MG63 (cell line): ENCODE measurements at regions not wholly inside any gene's neighbourhood (a gene's known extent, or its start where the extent isn't known, plus 50 kb on each side); places are given as distances from the start of the nearest gene placed in this dataset.

Experiments
- DNase-seq: peaks from one replicate; pipeline ENCODE4 v3.0.0-alpha.2; 2020
- H3K27me3 ChIP-seq: fragments of 250-450 bp; sonication (Bioruptor Pico); 2 replicates; pipeline ENCODE4 v1.5.1; 2020; ENCODE audit warnings: mild to moderate bottlenecking, moderate library complexity
- H3K36me3 ChIP-seq: fragments of 250-450 bp; sonication (Bioruptor Pico); 2 replicates; pipeline ENCODE4 v1.5.1; 2020; ENCODE audit warnings: mild to moderate bottlenecking, moderate library complexity
- H3K4me3 ChIP-seq: fragments of 250-450 bp; sonication (Bioruptor Pico); 2 replicates; pipeline ENCODE4 v1.5.1; 2020; ENCODE audit warnings: mild to moderate bottlenecking, moderate library complexity
- H3K9me3 ChIP-seq: fragments of 250-450 bp; sonication (Bioruptor Pico); 2 replicates; pipeline ENCODE4 v1.5.1; 2020; ENCODE audit warnings: mild to moderate bottlenecking, moderate library complexity

DNA sequence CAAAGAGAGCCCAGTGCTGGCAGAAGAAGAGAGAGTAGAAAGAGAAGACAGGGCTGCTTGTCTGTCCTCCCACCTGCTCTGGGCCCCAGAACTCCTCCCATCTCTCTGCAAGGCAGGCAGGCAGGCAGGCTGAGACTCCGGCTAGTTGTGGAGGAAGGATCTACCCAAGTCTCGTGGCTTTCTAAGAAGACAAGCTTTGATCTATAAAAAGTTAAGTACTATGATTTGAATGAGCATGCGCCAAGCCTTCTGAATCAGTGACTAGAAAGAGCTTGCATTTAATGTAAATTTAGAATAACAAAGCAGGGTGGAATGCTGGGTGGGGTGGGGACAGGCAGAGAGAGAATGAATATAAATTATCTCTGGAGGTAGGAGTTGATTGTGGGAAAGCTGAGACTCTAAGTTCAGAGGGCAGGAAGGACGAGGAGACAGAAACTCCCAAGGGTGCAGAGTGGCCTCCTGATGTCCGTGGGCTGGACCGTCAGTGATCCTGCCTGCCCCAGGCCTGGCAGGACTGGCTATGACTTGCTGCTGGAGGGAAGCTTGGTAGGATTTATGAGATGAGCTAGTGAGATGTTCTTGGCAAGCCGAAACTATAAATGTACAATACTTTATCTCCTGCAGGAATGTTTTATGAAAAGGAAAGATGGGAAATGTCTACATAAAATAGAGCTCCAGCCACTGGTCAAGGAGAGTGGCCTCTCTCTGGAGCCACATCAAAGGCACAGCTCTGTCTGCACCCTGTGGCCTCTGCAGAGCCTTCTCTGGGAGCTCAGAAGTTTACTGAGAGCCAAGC, 447.5 kb downstream of the TNS1 start:
- peak; percentile 66 for DNase-seq

GRCh38 chr2:217553679-217554078, 449.1 kb downstream of the TNS1 start:
- H3K36me3 ChIP-seq, result no peaks in the 10 kb centered on the region
- no peaks in the 10 kb centered on the region for H3K9me3 ChIP-seq
- DNase-seq, result no peak

More for the DNA sequence above, 447.5 kb downstream of the TNS1 start:
- no peaks in the 10 kb centered on the region for H3K36me3 ChIP-seq
- no peaks in the 10 kb centered on the region for H3K27me3 ChIP-seq
- no peaks in the 10 kb centered on the region for H3K9me3 ChIP-seq
- no peak overlapping the region for H3K4me3 ChIP-seq

DNA sequence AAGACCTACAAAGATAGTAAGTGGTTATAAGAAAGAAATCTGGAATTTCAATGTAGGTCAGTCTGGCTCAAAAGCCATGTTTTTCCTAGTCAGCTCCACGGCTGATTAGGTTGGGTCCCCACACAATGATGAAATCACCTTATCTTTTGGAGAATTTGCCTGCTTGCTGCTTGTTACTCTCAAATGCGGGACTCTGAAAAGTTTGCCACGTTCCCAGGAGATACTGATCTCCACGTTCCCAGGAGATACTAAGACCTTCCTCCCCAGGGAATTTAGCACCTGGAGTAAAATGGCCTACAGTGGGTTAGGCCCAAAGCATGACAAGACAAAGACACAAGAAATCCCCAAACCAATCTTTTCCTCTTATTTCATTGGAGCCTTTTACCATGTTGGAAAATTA, 449.6 kb downstream of the TNS1 start:
- DNase-seq, result no peak
- no peak overlapping the region for H3K4me3 ChIP-seq

More at GRCh38 chr2:217553679-217554078, 449.1 kb downstream of the TNS1 start:
- Histone ChIP-seq H3K4me3 (no peak overlapping the region), H3K27me3 (no peaks in the 10 kb centered on the region)

GRCh38 chr2:217552081-217552480, 450.7 kb downstream of the TNS1 start:
- DNase-seq, result no peak
- Histone ChIP-seq H3K4me3 (no peak overlapping the region), H3K36me3 (no peaks in the 10 kb centered on the region), H3K27me3 (no peaks in the 10 kb centered on the region), H3K9me3 (no peaks in the 10 kb centered on the region)

More for the DNA sequence above, 449.6 kb downstream of the TNS1 start:
- Histone ChIP-seq H3K9me3 (no peaks in the 10 kb centered on the region), H3K27me3 (no peaks in the 10 kb centered on the region), H3K36me3 (no peaks in the 10 kb centered on the region)

DNA sequence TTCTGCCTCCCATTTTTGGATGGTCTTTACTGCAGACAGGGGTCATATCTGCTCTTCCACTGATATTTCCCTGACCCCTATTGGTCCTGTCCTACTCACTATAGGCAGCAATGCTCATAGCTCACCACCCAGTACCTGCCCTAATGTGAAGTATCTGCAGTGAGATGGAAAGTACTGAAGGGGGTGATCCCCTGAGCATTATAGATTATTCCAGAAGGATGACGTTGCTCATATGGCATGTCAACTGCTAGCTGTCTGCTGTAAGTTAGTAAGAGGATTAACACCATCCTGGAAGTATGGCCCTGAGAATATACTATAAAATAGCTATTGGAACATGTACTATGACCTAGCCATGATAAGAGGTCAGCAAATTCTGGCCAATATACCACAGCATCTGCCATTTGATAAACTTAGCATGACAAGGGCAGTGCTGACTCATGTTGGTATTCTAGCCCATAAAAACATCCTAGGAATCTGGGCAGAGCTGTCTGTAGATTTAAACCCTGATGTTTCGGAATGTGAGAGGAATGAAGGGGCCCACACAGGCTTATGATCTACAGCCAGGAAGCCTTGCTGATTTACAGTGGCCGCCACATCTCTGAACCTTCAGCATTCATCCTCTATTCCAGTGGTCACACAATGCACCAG, 451.4 kb downstream of the TNS1 start:
- no peaks in the 10 kb centered on the region for H3K36me3 ChIP-seq
- H3K27me3 ChIP-seq, result no peaks in the 10 kb centered on the region
- peak; percentile 46 for DNase-seq
- no peak overlapping the region for H3K4me3 ChIP-seq
- H3K9me3 ChIP-seq, result peaks cover 4% of the 10 kb centered on the region; the same call in 1 of the 2 replicates

GRCh38 chr2:217539126-217539525, 463.7 kb downstream of the TNS1 start:
- H3K9me3 ChIP-seq, result no peaks in the 10 kb centered on the region
- DNase-seq, result no peak
- H3K36me3 ChIP-seq, result no peaks in the 10 kb centered on the region
- no peak overlapping the region for H3K4me3 ChIP-seq
- H3K27me3 ChIP-seq, result no peaks in the 10 kb centered on the region

GRCh38 chr2:217538719-217539118, 464.1 kb downstream of the TNS1 start:
- H3K36me3 ChIP-seq, result no peaks in the 10 kb centered on the region
- DNase-seq, result no peak
- H3K27me3 ChIP-seq, result no peaks in the 10 kb centered on the region
- no peak overlapping the region for H3K4me3 ChIP-seq
- H3K9me3 ChIP-seq, result no peaks in the 10 kb centered on the region

GRCh38 chr2:217535957-217536708, 466.7 kb downstream of the TNS1 start:
- H3K9me3 ChIP-seq, result no peaks in the 10 kb centered on the region
- no peak overlapping the region for H3K4me3 ChIP-seq
- no peaks in the 10 kb centered on the region for H3K36me3 ChIP-seq
- H3K27me3 ChIP-seq, result no peaks in the 10 kb centered on the region
- no peak for DNase-seq

- Histone ChIP-seq H3K4me3 (no peak overlapping the region), H3K36me3 (no peaks in the 10 kb centered on the region), H3K9me3 (no peaks in the 10 kb centered on the region), H3K27me3 (no peaks in the 10 kb centered on the region; the same call in 1 of the 2 replicates)
- peak; percentile 22 for DNase-seq
Measured at GRCh38 chr2:217530392-217531090, 472.3 kb downstream of the TNS1 start.

DNA sequence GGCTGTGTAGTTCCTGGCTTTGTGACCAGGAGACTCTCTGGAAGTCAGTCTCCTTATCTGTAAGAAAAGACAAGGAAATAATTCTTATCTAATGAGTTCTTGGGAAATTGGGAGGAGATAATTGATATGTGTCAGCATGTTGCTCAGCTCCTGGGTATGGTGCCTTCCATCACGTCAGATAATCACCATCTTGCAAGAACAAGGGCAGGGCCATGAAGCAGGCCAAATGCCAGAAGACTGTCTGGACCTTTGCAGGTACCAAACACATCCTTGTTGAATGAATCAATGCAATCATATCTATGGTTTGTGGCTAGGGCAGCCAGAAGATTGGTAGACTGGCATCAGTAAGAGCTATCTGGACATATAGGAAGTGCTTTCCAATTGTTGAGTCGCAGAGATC, 473.5 kb downstream of the TNS1 start:
- DNase-seq, result no peak
- Histone ChIP-seq H3K27me3 (no peaks in the 10 kb centered on the region; the same call in 1 of the 2 replicates), H3K36me3 (no peaks in the 10 kb centered on the region), H3K9me3 (no peaks in the 10 kb centered on the region), H3K4me3 (no peak overlapping the region)

GRCh38 chr2:217527590-217528202, 475.1 kb downstream of the TNS1 start:
- DNase-seq, result no peak
- Histone ChIP-seq H3K36me3 (no peaks in the 10 kb centered on the region), H3K4me3 (no peak overlapping the region), H3K9me3 (no peaks in the 10 kb centered on the region), H3K27me3 (no peaks in the 10 kb centered on the region; the same call in 1 of the 2 replicates)

DNA sequence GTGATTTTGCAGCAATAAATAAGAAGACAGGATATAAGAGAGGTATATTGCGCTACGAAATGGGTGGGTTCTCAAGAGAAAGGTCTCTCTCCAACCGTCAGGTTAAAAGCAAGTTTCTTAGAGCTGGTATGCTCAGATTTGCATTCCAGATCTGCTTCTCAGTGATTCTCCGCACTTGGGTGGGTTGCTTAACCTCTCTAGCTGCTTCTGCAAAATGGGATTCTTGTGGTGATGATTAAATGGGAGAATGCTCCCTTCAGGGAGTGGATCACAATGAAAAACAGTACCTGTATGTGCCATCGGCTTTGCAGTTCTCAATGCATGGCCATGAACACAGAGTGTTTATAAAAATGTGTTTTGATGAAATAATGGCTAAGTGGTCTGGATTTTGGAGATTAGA, 477.7 kb downstream of the TNS1 start:
- Histone ChIP-seq H3K27me3 (no peaks in the 10 kb centered on the region; the same call in 1 of the 2 replicates), H3K36me3 (no peaks in the 10 kb centered on the region), H3K9me3 (no peaks in the 10 kb centered on the region), H3K4me3 (no peak overlapping the region)
- DNase-seq, result no peak

GRCh38 chr2:217523286-217523685, 479.5 kb downstream of the TNS1 start:
- no peak for DNase-seq
- Histone ChIP-seq H3K9me3 (no peaks in the 10 kb centered on the region), H3K36me3 (no peaks in the 10 kb centered on the region), H3K4me3 (no peak overlapping the region), H3K27me3 (no peaks in the 10 kb centered on the region; the same call in 1 of the 2 replicates)

- H3K4me3 ChIP-seq, result no peak overlapping the region
- H3K27me3 ChIP-seq, result no peaks in the 10 kb centered on the region; the same call in 1 of the 2 replicates
- no peaks in the 10 kb centered on the region for H3K9me3 ChIP-seq
- no peak for DNase-seq
- H3K36me3 ChIP-seq, result no peaks in the 10 kb centered on the region
Measured at GRCh38 chr2:217521820-217522219, 481.0 kb downstream of the TNS1 start.

DNA sequence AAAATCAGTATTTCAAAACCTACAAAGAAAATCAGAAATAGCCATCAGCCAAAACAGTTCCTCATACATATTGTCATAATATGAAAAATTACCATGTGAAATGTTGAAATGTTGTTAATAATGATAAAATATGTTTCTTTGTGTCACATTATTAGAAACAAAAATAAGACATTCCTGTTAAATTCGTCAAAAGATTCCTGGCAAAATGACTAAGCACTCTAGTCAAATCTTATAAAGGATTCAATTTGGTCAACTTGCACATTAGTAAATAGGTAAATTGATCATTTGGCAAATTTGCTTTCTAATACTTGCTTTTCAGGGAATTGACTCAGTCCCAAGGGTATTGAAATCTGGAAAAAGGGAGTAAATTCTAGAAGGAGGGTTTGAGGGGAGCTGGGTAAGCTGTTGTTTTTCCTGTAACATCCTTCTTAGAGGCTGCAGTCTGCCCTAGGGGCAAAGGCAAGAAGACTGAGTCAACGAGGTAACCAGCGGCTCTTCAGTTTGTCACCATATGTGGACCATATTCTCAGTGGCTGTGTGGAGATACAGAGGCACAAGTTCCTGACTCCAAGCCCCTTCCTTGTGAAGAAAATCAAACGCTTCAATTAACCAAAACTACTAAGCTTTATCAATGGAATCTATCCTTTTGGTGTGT, 482.3 kb downstream of the TNS1 start:
- Histone ChIP-seq H3K9me3 (no peaks in the 10 kb centered on the region), H3K27me3 (no peaks in the 10 kb centered on the region; the same call in 1 of the 2 replicates), H3K36me3 (no peaks in the 10 kb centered on the region), H3K4me3 (no peak overlapping the region)
- DNase-seq, result no peak

GRCh38 chr2:217517402-217517801, 485.4 kb downstream of the TNS1 start:
- Histone ChIP-seq H3K27me3 (no peaks in the 10 kb centered on the region), H3K4me3 (no peak overlapping the region), H3K36me3 (no peaks in the 10 kb centered on the region), H3K9me3 (no peaks in the 10 kb centered on the region)
- no peak for DNase-seq
